Keratinocyte (primary cell): ENCODE measurements at regions not wholly inside any gene's neighbourhood (a gene's known extent, or its start where the extent isn't known, plus 50 kb on each side); places are given as distances from the start of the nearest gene placed in this dataset.

Source experiments
- EZH2 ChIP-seq: IDR thresholded peaks from one replicate; pipeline ENCODE4 v1.6.1; 2012; ENCODE audit warnings: inconsistent platforms, mild to moderate bottlenecking, low read length, moderate library complexity
- TF ChIP-seq, protein P1 (sequence below), 3 experiments: IDR thresholded peaks in 1 of 3; conservative IDR thresholded peaks in 1 of 3; optimal IDR thresholded peaks in 1 of 3; 2 replicates in 2 of 3; 3 replicates in 1 of 3; pipeline versions ENCODE3 to v1.5.1; 2011; ENCODE audit warnings: low read length in 3 of 3, mild to moderate bottlenecking in 3 of 3, moderate library complexity in 2 of 3, control low read depth in 1 of 3, inconsistent platforms in 1 of 3; ENCODE audit not compliant: insufficient read depth in 2 of 3; ENCODE audit errors: extremely low read depth in 1 of 3

DNA sequence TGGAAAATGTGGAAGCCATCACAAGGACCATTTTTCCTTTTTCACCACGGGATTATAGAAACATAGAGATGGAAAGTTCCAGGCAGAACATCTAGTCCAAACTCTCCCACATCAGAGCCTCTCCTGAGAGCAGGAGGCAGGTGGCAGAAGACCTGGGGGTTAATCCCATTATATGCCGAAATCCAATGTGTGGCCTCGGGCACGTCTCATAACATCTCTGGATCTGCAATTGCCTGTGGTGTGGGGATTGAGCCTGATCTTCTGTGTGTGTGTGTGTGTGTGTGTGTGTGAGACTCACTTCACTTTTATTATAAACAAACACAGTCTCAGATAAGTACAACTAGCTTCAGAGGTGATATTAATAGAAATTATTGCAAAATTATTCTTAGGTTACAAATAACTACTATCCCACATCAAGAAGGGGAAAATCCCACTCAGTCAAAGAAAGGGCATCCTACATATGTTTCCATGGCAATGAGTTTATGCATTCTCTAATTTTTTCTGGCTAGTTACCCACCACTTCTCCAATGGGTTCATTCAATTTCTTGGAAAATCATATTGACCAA is 199.1 kb downstream of the FOXL1 start:
- TF ChIP-seq, protein P1, sequence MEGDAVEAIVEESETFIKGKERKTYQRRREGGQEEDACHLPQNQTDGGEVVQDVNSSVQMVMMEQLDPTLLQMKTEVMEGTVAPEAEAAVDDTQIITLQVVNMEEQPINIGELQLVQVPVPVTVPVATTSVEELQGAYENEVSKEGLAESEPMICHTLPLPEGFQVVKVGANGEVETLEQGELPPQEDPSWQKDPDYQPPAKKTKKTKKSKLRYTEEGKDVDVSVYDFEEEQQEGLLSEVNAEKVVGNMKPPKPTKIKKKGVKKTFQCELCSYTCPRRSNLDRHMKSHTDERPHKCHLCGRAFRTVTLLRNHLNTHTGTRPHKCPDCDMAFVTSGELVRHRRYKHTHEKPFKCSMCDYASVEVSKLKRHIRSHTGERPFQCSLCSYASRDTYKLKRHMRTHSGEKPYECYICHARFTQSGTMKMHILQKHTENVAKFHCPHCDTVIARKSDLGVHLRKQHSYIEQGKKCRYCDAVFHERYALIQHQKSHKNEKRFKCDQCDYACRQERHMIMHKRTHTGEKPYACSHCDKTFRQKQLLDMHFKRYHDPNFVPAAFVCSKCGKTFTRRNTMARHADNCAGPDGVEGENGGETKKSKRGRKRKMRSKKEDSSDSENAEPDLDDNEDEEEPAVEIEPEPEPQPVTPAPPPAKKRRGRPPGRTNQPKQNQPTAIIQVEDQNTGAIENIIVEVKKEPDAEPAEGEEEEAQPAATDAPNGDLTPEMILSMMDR (optimal IDR thresholded peaks at IDR 0.05 in 1 of 3, IDR thresholded peaks at IDR 0.05 in 1 of 3, conservative IDR thresholded peaks at IDR 0.05 in 1 of 3; ENCODE audit: extremely low read depth in 1 of 3, insufficient read depth in 2 of 3, low read length in 3 of 3), result no peak
- no peak for TF ChIP-seq EZH2
